LNCAP (cell line): ENCODE measurements at regions not wholly inside any gene's neighbourhood (a gene's known extent, or its start where the extent isn't known, plus 50 kb on each side); places are given as distances from the start of the nearest gene placed in this dataset.

ENCODE experiments used
- CTCF ChIP-seq: fragments of 450-650 bp; IDR thresholded peaks from 2 replicates; pipeline ENCODE4 v1.5.1; 2017; ENCODE audit warnings: mild to moderate bottlenecking

- no peak for TF ChIP-seq CTCF
These were observed 54.6 kb downstream of the NCOR2 start for GRCh38 chr12:124512667-124513296.

DNA sequence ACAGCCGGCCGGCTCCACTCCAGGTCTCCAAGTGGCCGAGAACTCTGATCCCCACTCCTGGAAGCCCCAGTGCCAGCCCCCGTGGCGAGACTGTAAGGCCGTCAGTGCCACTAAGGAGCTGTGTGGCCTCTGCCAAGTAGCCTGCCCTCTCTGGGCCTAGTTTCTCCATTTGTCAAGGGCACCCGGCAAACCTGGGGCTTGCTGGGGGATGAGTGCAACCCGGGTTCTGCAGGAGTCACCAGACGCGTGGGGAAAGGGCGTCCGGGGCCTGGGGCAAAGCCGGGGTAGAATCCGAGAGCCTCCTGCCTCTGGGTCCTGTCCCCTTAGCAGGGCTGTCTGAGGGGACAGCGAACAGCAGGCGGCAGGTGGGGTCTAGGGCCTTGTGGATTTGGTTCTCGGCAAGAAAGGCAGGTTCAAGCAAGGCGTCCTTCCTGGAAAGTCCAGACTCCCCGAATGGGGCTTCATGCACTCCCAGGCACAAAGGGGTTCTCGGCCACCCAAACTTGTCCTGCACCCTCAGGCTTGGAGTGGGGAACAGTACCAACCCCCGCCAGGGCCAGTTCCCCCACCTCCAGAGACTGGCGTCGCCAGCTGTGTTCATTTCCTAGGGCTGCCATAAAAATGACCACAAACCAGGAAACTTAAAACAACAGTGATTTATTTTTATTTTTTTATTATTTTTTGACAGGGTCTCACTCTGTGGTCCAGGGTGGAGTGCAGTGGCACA lies 56.0 kb downstream of the NCOR2 start:
- no peak for TF ChIP-seq CTCF

GRCh38 chr12:124510301-124510970 lies 57.0 kb downstream of the NCOR2 start:
- TF ChIP-seq CTCF: no peak; the same call in 1 of the 2 replicates

GRCh38 chr12:124509676-124510300 lies 57.6 kb downstream of the NCOR2 start:
- no peak for TF ChIP-seq CTCF

DNA sequence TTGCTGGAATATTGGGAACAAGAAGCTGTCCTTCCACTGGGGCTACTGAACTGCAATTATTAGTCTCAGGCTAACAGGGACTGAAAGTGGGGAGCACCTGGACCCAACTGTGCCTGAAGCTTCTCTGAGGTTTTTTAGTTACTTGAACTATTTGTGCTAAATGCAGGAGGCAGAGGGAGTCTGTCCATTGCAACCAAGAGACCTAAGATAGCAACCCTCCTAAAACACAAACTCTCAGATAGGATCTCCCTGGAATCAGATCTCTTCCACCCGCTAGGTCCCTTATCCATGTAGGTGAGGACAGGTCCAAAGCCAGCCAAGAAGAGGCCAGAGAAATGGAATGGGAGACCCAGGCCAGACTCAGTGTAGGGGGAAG lies 58.1 kb downstream of the NCOR2 start:
- no peak for TF ChIP-seq CTCF

- TF ChIP-seq CTCF: peak; percentile 24; the same call in 1 of the 2 replicates
These were observed 58.9 kb downstream of the NCOR2 start for GRCh38 chr12:124508381-124509079.
